Mesothelial cell of epicardium (in vitro differentiated cells): ENCODE measurements at regions not wholly inside any gene's neighbourhood (a gene's known extent, or its start where the extent isn't known, plus 50 kb on each side); places are given as distances from the start of the nearest gene placed in this dataset.

Experiments used
- DNase-seq, 2 experiments: peaks; one replicate each; pipeline ENCODE4 v3.0.0; 2021; ENCODE audit warnings: low spot score in 2 of 2; ENCODE audit not compliant: unreplicated experiment in 2 of 2
- H3K27ac Mint-ChIP-seq: 2 replicates; pipeline ENCODE4 v1.8.0; 2021; ENCODE audit warnings: mixed read lengths
- H3K27me3 Mint-ChIP-seq: 2 replicates; pipeline ENCODE4 v1.8.0; 2021; ENCODE audit warnings: low read depth, mixed read lengths
- H3K36me3 Mint-ChIP-seq: 2 replicates; pipeline ENCODE4 v1.8.0; 2021; ENCODE audit warnings: mixed read lengths
- H3K4me1 Mint-ChIP-seq: 2 replicates; pipeline ENCODE4 v1.8.0; 2021; ENCODE audit warnings: mixed read lengths
- H3K4me3 Mint-ChIP-seq: 2 replicates; pipeline ENCODE4 v1.8.0; 2021; ENCODE audit warnings: mild to moderate bottlenecking, moderate library complexity, mixed read lengths
- H3K9me3 Mint-ChIP-seq: 2 replicates; pipeline ENCODE4 v1.8.0; 2021; ENCODE audit warnings: mixed read lengths
- TF ChIP-seq, protein P1 (sequence below): fragments of 200-600 bp; sonication (generic); IDR thresholded peaks from one replicate; pipeline ENCODE4 v1.5.0; 2021; ENCODE audit warnings: antibody characterized with exemption; ENCODE audit not compliant: unreplicated experiment

DNA sequence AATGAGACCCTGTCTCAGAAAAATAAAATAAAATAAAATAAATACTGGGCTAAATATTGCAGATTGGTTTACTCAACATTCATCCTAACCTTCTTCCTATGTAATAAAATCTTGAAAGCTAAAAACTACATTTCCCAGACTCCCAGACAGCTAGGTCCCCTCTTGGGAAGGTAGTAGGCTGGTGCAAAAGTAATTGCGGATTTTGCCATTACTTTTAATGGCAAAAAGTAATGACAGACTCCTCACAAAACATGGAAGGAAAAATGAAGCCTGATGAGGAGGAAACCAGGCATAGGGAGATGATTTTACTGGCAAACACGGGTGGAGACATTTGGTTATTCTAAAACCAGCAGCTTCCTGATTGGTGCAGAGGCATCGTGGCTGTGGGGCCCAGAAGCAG is 70.6 kb upstream of the E2F3 start:
- H3K4me3 Mint-ChIP-seq: no peak overlapping the region
- no peak overlapping the region for H3K27ac Mint-ChIP-seq
- H3K36me3 Mint-ChIP-seq: no peaks in the 10 kb centered on the region

DNA sequence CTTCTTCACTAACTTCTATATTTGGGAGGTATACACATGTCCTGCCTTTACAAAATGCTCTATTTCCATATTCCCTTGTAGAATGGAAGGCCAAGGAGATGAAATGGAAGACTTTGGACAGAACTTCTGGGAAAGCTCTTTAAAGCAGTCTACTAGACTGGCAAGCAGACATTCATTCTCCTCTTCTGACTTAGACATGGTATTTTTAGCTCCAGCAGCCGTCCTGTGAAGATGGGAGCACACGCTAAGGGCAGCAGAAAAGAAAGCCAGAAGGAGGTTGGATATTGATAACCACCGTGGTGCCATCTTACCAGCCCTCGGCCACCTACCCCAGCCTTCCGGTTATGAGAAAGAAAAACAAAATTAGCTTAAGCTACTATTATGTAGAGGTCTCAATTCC is 70.1 kb upstream of the E2F3 start:
- Mint-ChIP-seq H3K4me3 (no peak overlapping the region), H3K9me3 (no peaks in the 10 kb centered on the region), H3K27me3 (peaks cover 13% of the 10 kb centered on the region), H3K27ac (no peak overlapping the region), H3K36me3 (no peaks in the 10 kb centered on the region), H3K4me1 (no peaks in the 10 kb centered on the region)
- no peak for DNase-seq
- TF ChIP-seq, protein P1, sequence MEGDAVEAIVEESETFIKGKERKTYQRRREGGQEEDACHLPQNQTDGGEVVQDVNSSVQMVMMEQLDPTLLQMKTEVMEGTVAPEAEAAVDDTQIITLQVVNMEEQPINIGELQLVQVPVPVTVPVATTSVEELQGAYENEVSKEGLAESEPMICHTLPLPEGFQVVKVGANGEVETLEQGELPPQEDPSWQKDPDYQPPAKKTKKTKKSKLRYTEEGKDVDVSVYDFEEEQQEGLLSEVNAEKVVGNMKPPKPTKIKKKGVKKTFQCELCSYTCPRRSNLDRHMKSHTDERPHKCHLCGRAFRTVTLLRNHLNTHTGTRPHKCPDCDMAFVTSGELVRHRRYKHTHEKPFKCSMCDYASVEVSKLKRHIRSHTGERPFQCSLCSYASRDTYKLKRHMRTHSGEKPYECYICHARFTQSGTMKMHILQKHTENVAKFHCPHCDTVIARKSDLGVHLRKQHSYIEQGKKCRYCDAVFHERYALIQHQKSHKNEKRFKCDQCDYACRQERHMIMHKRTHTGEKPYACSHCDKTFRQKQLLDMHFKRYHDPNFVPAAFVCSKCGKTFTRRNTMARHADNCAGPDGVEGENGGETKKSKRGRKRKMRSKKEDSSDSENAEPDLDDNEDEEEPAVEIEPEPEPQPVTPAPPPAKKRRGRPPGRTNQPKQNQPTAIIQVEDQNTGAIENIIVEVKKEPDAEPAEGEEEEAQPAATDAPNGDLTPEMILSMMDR: no peak

More for the DNA sequence above, 70.6 kb upstream of the E2F3 start:
- TF ChIP-seq, protein P1: no peak
- no peaks in the 10 kb centered on the region for H3K4me1 Mint-ChIP-seq
- peaks cover 11% of the 10 kb centered on the region for H3K27me3 Mint-ChIP-seq
- H3K9me3 Mint-ChIP-seq: no peaks in the 10 kb centered on the region
- no peak for DNase-seq

DNA sequence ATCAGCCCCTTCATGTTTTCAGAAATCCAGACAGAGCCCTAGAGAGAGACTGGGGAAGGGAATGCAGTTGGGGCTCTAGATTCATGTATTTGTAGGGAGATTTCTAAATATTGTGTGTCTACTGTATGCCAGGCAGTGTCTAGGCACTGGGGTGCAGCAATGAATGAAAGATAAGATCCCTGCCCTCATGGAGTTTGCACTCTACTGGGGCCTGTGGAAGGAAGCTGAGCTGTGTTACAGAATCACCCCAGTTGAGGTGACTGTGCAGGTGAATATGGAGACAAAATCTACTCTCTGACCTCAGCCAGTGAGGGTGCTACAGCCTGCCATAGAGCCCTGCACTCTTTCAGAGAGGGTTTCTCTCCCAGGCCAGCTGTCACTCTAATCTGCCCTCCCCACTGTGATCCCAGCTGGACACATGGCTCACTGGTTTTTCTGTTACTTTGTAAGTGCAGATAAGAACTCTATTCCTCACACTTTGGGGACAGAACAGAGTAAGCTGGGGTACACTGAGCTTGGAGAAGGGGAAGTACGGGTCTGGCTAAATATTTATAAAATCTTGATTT is 69.2 kb upstream of the E2F3 start:
- Mint-ChIP-seq H3K4me1 (no peaks in the 10 kb centered on the region), H3K9me3 (no peaks in the 10 kb centered on the region), H3K4me3 (no peak overlapping the region), H3K27ac (no peak overlapping the region), H3K27me3 (peaks cover 13% of the 10 kb centered on the region), H3K36me3 (no peaks in the 10 kb centered on the region)
- DNase-seq: no peak
- TF ChIP-seq, protein P1: no peak

DNA sequence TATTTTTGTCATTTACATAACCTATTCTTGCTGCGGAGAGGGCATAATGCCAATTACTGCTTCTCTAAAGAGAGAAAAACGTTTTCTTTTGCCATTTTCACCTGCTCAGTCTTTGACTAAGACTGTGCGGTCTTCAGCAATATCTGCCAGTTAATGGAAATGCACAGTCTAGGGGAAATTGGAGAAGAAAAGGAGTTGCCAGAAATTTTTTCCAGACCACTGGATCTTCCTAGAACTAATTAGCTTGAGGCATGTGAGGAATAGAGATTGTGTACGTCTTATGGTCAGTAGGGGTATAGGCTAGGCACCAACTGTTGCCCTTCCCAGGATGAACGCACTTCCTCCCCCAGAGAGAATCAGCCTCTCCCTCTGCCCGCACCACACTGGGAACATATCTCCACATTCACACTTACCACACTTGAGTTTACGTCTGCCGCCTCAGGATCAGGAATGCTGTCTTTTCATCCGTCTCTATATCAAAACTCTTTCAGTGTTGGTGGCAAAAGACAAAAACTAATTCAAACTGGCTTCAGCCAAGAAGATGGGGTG is 67.9 kb upstream of the E2F3 start:
- H3K4me1 Mint-ChIP-seq: no peaks in the 10 kb centered on the region

DNA sequence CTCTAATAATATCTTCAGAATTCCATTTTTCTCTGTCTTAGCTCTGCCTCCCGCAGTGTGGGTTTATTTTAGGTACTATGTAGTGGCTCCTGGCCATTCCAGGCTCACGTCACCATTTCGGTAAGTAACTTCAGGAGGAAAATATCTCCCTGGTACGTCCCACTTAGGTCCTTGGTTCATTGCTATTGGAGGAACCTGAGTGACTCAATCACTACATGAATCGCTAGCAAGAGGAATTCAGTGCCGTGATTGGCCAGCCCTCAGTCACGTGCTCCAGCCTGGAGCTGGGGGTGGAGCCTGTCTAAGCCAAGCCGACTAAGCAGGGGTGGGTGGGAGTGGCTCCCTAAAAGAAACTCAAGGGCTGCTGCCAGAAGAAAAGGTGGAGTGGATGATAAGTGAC is 67.3 kb upstream of the E2F3 start:
- TF ChIP-seq, protein P1: no peak
- Mint-ChIP-seq H3K36me3 (no peaks in the 10 kb centered on the region), H3K4me1 (no peaks in the 10 kb centered on the region), H3K4me3 (no peak overlapping the region), H3K27ac (no peak overlapping the region), H3K27me3 (peaks cover 9% of the 10 kb centered on the region), H3K9me3 (no peaks in the 10 kb centered on the region)
- no peak for DNase-seq

More for the DNA sequence above, 67.9 kb upstream of the E2F3 start:
- Mint-ChIP-seq H3K9me3 (no peaks in the 10 kb centered on the region), H3K4me3 (no peak overlapping the region), H3K27me3 (peaks cover 13% of the 10 kb centered on the region), H3K36me3 (no peaks in the 10 kb centered on the region), H3K27ac (no peak overlapping the region)
- DNase-seq: no peak
- TF ChIP-seq, protein P1: no peak
